Left lung (tissue), 4 donors: ENCODE measurements at regions not wholly inside any gene's neighbourhood (a gene's known extent, or its start where the extent isn't known, plus 50 kb on each side); places are given as distances from the start of the nearest gene placed in this dataset.

ENCODE experiments used
- ATAC-seq: fragments of 200-7000 bp; cut with Tn5 transposase; one replicate; pipeline ENCODE4 v1.9.1; 2020; ENCODE audit warnings: moderate library complexity
- DNase-seq, 4 donors: peaks; one replicate each; pipeline ENCODE4 v3.0.0-alpha.2; 2013 to 2020
- H3K27ac ChIP-seq, 2 donors: fragments of 200-600 bp; sonication (generic) in 1 of 2; one replicate each; pipeline versions ENCODE4 v1.5.0 to v1.8.0; 2020 to 2021
- H3K27me3 ChIP-seq, 2 donors: fragments of 200-600 bp; sonication (generic) in 1 of 2; one replicate each; pipeline versions ENCODE4 v1.5.0 to v1.8.0; 2020 to 2021
- H3K36me3 ChIP-seq, 2 donors: fragments of 200-600 bp; sonication (generic) in 1 of 2; one replicate each; pipeline versions ENCODE4 v1.5.0 to v1.8.0; 2020 to 2021
- H3K4me1 ChIP-seq, 2 donors: fragments of 200-600 bp; one replicate each; pipeline ENCODE4 v1.8.0; 2021
- H3K4me3 ChIP-seq, 2 donors: fragments of 200-600 bp; sonication (generic) in 1 of 2; one replicate each; pipeline versions ENCODE4 v1.5.0 to v1.8.0; 2020 to 2021; ENCODE audit warnings: mild to moderate bottlenecking in 1 of 2
- H3K9me3 ChIP-seq, 2 donors: fragments of 200-600 bp; sonication (generic) in 1 of 2; one replicate each; pipeline versions ENCODE4 v1.5.0 to v1.8.0; 2020 to 2021
- CTCF ChIP-seq, 2 donors: fragments of 200-600 bp; sonication (generic) in 1 of 2; IDR thresholded peaks; one replicate each; pipeline versions ENCODE4 v1.5.0 to v1.8.0; 2021; ENCODE audit warnings: antibody characterized with exemption in 2 of 2
- intact Hi-C, 2 donors: fragments of 100-400 bp; cut with DNase I; formaldehyde crosslinking; loops; one replicate each; pipeline versions ENCODE4 v1.11.2 to v1.14.2; 2022
- donor health status: DM: no; HTN: yes; CAD: no.
- donor health status: DM: no; HTN: no; CAD: no.

- no peak for DNase-seq
- Histone ChIP-seq H3K27ac (no peak overlapping the region), H3K27me3 (no peaks in the 10 kb centered on the region), H3K9me3 (no peaks in the 10 kb centered on the region), H3K36me3 (no peaks in the 10 kb centered on the region), H3K4me1 (no peaks in the 10 kb centered on the region), H3K4me3 (no peak overlapping the region)
- no peak for TF ChIP-seq CTCF (IDR thresholded peaks at IDR 0.05)
- no peak for ATAC-seq
- intact Hi-C loops = no loop called here
Observed at GRCh38 chr4:65265526-65265925, 404.8 kb downstream of the EPHA5 start.

- H3K4me3 ChIP-seq = no peak overlapping the region
- ATAC-seq = no peak
- TF ChIP-seq CTCF (IDR thresholded peaks at IDR 0.05) = no peak
- H3K27ac ChIP-seq = no peak overlapping the region
- no peak for DNase-seq
- intact Hi-C loops = no loop called here
- no peaks in the 10 kb centered on the region for H3K27me3 ChIP-seq
- no peaks in the 10 kb centered on the region for H3K4me1 ChIP-seq
- no peaks in the 10 kb centered on the region for H3K36me3 ChIP-seq
- H3K9me3 ChIP-seq = no peaks in the 10 kb centered on the region
Observed at GRCh38 chr4:65259296-65259695, 411.0 kb downstream of the EPHA5 start.

- Histone ChIP-seq H3K9me3 (no peaks in the 10 kb centered on the region), H3K36me3 (no peaks in the 10 kb centered on the region), H3K27ac (no peak overlapping the region), H3K4me1 (no peaks in the 10 kb centered on the region), H3K4me3 (no peak overlapping the region), H3K27me3 (no peaks in the 10 kb centered on the region)
- ATAC-seq (no peak), DNase-seq (no peak)
- intact Hi-C loops = no loop called here
- TF ChIP-seq CTCF (IDR thresholded peaks at IDR 0.05) = no peak
Observed at GRCh38 chr4:65250916-65251315, 419.4 kb downstream of the EPHA5 start.

- H3K4me1 ChIP-seq = no peaks in the 10 kb centered on the region
- H3K9me3 ChIP-seq = no peaks in the 10 kb centered on the region
- DNase-seq (no peak), ATAC-seq (no peak)
- H3K27me3 ChIP-seq = no peaks in the 10 kb centered on the region
- no peak overlapping the region for H3K27ac ChIP-seq
- no peak overlapping the region for H3K4me3 ChIP-seq
- no peak for TF ChIP-seq CTCF (IDR thresholded peaks at IDR 0.05)
- intact Hi-C loops = no loop called here
- H3K36me3 ChIP-seq = no peaks in the 10 kb centered on the region
Observed at GRCh38 chr4:65249111-65249510, 421.2 kb downstream of the EPHA5 start.

- Histone ChIP-seq H3K27ac (no peak overlapping the region), H3K36me3 (no peaks in the 10 kb centered on the region), H3K4me3 (no peak overlapping the region), H3K9me3 (no peaks in the 10 kb centered on the region), H3K27me3 (no peaks in the 10 kb centered on the region), H3K4me1 (no peaks in the 10 kb centered on the region)
- intact Hi-C loops = no loop called here
- ATAC-seq (no peak), DNase-seq (peak in 1 of 4 donors; percentile 42)
- no peak for TF ChIP-seq CTCF (IDR thresholded peaks at IDR 0.05)
Observed at GRCh38 chr4:65242156-65242846, 428.0 kb downstream of the EPHA5 start.
